Amygdala (tissue), 56 donors: ENCODE measurements at regions not wholly inside any gene's neighbourhood (a gene's known extent, or its start where the extent isn't known, plus 50 kb on each side); places are given as distances from the start of the nearest gene placed in this dataset.
"Not testable (repeated sequence)": the region's sequence is repeated elsewhere in the genome, so short reads cannot be mapped to it uniquely, and the experiment has no call there.

Source experiments
- DNase-seq, 56 donors: peaks; one replicate each; lab custom pipeline; 2025; lab: John Stamatoyannopoulos, UW

GRCh38 chr11:13160806-13161205, 116.8 kb upstream of the BMAL1 start:
- DNase-seq, result no peak

GRCh38 chr11:13163158-13163557, 114.4 kb upstream of the BMAL1 start:
- DNase-seq, result no peak

- no peak for DNase-seq
Observed at GRCh38 chr11:13166036-13166435, 111.6 kb upstream of the BMAL1 start.

- peak in 6 of 56 donors; percentile 1 to 47 (median 6) for DNase-seq
Observed at GRCh38 chr11:13168271-13168670, 109.3 kb upstream of the BMAL1 start.

- peak in 1 of 56 donors; percentile 6 for DNase-seq
Observed at GRCh38 chr11:13169709-13170108, 107.9 kb upstream of the BMAL1 start.

GRCh38 chr11:13174090-13174489, 103.5 kb upstream of the BMAL1 start:
- DNase-seq, result no peak

GRCh38 chr11:13183094-13183825, 94.3 kb upstream of the BMAL1 start:
- DNase-seq, result peak in 3 of 56 donors; percentile 17 to 48 (median 45)

- DNase-seq, result no peak
Observed at GRCh38 chr11:13183826-13184196, 93.8 kb upstream of the BMAL1 start.

GRCh38 chr11:13184295-13184794, 93.2 kb upstream of the BMAL1 start:
- no peak for DNase-seq

GRCh38 chr11:13188179-13188578, 89.4 kb upstream of the BMAL1 start:
- DNase-seq, result no peak

- DNase-seq, result no peak
Observed at GRCh38 chr11:13189561-13190426, 87.8 kb upstream of the BMAL1 start.

GRCh38 chr11:13193613-13194012, 84.0 kb upstream of the BMAL1 start:
- DNase-seq, result no peak

GRCh38 chr11:13197374-13197773, 80.2 kb upstream of the BMAL1 start:
- DNase-seq, result not testable (repeated sequence)

GRCh38 chr11:13205486-13205885, 72.1 kb upstream of the BMAL1 start:
- DNase-seq, result peak in 3 of 56 donors; percentile 22 to 37 (median 26)

- DNase-seq, result no peak
Observed at GRCh38 chr11:13206086-13206640, 71.4 kb upstream of the BMAL1 start.

- DNase-seq, result no peak
Observed at GRCh38 chr11:13207270-13207664, 70.3 kb upstream of the BMAL1 start.

GRCh38 chr11:13207665-13208594, 69.7 kb upstream of the BMAL1 start:
- peak in 2 of 56 donors; percentile 26 to 34 for DNase-seq

GRCh38 chr11:13208921-13209320, 68.7 kb upstream of the BMAL1 start:
- DNase-seq, result no peak

GRCh38 chr11:13209379-13209778, 68.2 kb upstream of the BMAL1 start:
- DNase-seq, result no peak

- peak in 22 of 56 donors; percentile 11 to 62 (median 41) for DNase-seq
Observed at GRCh38 chr11:13210424-13210823, 67.2 kb upstream of the BMAL1 start.
